GM21367 (cell line): ENCODE measurements at regions not wholly inside any gene's neighbourhood (a gene's known extent, or its start where the extent isn't known, plus 50 kb on each side); places are given as distances from the start of the nearest gene placed in this dataset.
"Not testable (repeated sequence)": the region's sequence is repeated elsewhere in the genome, so short reads cannot be mapped to it uniquely, and the experiment has no call there.

Experiments used
- ATAC-seq: cut with Tn5 transposase; IDR thresholded peaks from one replicate; pipeline ENCODE4 v1.9.1; 2021; ENCODE audit not compliant: unreplicated experiment

DNA sequence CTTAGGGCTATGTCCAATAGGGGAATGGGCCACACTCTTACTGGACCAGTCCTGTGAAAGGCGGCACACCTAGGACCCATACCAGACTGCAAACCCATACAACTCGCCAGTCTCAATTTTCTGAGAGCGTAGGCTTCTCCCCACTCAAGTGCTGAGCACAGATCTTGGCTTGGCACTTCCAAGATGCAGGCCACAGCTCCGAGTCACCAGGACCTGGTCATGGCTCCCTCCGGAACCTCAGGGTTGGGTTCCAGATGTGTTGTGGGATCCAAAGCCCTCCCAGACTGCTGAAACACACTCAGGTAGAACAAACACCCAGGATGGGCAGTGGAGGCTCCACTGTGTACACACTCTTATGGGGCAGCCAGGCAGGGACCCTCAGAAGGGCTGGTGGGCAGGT is 103.3 kb downstream of the TMEM144 start:
- no peak for ATAC-seq

DNA sequence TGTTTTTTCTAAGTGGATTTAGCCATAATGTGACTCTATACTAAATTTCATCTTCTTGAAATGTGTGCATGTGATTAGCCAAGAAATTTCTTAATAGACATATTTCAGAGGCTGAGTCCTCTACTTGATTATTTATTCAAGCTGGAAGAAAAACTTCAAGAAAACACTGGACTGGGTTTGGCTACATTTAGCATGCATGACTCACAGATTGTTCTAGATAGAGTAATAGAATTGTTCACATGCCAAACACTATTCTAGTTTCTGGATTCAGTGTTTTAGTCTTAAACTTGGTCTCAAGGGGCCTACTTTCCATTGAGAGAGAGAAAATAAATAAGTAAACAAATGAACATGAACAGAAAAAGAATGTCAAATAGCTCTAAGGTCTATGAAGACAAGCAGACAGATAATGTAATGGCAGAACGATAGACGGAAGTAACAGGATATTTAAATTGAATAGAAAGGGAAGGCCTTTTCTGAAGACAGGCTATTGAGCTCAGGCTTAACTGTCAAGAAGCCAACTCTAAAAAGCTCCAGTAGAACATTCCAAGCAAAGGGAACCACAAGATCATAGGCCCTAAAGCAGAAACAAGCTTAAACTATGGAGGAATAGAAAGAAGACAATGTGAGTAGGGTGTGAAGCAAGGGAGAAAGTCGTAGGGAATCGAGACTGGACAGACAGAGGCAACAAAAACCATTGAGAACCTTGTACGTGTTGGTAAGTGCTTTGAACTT is 104.6 kb downstream of the TMEM144 start:
- ATAC-seq = no peak

DNA sequence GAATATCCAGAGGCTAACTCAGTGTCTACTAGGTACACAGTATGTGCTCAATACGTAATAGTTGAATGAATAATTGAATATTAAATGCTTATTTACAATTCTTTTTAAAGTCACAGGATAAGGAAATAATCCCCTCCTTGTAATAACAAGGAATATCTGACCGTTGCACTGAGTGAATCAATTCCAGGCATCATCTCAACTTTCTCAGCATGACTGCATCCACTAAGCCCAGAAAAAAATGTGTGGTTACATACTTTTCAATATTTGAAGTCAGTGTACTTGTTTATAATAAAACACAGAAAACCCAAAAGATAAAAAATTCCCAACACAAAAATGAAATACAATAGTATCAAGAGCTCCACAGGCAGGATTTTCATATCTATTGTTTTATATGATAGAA is 105.4 kb downstream of the TMEM144 start:
- no peak for ATAC-seq

DNA sequence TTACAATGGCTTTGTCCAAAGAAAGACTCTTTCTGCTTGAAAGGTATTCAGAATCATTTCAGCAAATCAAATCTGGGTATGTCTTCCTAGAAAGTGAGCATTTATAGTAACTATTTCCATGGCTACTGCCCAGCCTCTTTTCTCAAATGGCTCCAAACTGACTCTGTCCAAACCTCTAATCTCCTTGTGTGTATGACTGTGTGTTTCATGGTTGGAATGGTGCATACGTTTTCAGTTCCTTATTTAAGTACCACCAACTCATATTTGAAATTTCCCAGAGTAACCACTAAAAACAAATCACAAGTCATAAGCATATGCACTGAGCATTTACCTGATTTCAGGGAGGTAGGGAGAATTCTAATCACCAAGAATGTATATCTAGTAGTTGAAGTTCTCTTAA is 106.0 kb downstream of the TMEM144 start:
- ATAC-seq = peak; percentile 81

DNA sequence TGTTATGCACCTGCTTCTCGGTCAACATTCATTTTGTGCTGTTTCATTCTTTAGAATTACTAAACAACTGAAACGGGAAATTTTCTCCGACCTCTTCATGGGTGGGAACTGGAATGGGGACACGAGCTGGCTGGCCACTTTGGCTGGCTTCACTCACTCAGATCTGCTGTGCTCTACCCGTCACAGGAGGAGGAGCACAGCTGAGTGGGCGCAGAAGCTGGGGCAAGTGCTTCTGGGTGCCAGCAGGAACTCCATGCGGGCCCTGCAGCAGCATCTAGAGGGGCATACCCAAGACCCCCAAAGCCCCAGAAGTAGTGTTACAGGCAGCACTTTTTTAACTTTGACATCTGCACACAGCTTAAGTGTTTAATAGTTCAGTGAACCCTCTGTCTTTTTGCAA is 109.6 kb downstream of the TMEM144 start:
- no peak for ATAC-seq

DNA sequence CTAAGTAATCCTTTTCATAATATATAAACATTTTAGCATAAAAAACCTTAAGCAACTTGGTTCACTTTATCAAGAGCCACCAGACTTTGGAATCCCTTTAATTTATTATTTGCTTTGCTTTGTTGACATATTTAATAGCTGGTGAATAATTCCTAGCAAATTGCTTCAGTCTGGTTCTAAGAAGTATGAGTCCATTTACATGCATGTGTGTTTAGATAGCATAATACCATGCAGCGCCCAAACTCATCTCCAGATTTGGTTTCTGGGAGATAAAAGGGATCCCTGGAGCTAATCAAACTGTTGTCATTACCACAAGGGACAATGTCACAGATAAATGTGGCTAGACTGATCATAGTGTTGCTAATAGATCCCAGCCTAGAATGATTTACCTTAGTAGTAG is 111.8 kb downstream of the TMEM144 start:
- ATAC-seq = no peak

DNA sequence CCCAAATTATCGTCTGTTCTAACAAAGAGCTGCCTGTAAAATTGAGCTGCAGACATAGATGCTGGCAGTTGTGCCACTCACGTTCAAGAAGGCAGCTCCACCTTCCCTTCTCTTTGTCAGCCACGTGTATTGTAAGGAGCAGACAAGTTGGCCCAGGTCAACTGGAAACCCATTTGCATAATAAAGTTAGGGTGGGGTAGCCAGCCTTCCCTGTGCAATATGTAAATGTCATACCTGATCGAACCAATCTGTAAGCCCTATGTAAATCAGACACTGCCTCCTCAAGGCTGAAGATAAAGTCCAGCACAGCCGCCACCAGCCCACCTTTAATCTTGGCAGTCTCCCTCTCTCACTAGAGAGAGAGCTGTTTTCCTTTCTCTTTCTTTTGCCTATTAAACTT is 117.2 kb downstream of the TMEM144 start:
- ATAC-seq = no peak

DNA sequence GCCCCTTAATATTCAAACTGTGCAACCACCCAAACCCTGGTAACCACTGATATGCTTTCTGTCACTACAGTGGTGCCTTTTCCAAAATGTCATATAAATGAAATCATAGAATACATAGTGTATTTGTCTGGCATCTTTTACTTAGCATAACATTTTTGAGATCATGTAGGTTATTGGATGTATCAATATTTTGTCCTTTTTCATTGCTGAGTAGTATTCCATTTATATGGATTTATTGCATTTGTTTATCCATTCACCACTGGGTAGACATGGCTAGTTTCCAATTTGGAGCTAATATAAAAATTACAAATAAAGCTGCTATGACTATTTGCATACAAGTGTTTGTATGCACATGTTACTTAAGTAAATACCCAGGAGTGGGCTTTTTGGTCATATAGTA is 121.6 kb downstream of the TMEM144 start:
- ATAC-seq = no peak

DNA sequence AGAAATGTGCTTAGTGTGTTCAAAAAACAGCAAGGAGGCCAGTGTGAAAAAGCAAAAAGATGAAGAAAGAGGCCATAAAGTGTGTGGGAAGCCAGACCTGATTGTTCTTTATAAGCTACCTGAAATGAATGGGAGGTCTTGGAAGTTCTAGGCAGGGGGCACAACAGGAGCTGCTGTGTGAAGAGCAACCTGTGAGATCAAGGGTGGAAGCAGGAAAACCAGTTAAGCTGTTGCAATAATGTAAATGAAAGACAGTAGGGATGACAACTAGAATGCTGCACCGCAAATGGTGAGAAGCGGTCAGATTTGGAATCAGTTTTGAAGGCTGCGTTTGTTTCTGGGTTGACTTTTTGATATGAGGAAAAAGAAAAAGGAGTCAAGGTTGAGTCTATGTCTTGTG is 123.5 kb downstream of the TMEM144 start:
- no peak for ATAC-seq

DNA sequence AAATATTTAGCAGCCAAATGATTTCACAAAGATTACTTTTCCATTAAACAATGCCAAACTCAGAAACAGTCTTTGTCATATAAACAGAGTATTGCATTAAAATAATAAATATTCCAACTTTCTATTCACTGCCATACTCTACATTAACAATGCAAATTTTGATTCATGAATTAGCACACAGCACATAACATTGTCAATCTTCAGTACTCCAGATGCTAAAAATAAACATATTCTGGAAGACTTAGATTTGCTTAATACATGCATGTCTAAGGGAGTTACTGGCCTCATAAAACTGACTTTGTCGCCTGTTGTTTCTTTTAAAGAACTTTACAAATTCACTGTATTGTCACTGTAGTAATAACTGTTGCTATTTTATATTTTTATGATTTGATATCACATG is 131.6 kb downstream of the TMEM144 start:
- ATAC-seq = no peak

DNA sequence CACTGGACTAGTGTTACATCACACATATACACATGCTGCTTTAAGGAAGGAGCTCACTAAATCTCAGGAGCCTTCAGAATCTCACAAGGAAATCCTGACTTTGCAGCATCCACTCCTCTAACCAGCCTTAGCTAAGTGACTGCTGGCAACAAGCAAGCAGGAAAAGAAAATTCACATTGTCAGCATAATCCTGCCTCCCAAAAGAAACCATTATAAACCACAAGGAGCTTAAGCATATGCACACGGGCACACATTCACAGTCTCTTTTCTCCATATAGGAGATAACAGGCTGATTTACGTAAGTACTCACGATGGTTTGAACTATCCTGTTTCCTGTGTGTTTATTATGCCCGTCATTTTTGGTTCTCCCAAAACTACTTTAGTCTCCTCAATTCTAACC is 136.3 kb downstream of the TMEM144 start:
- no peak for ATAC-seq

DNA sequence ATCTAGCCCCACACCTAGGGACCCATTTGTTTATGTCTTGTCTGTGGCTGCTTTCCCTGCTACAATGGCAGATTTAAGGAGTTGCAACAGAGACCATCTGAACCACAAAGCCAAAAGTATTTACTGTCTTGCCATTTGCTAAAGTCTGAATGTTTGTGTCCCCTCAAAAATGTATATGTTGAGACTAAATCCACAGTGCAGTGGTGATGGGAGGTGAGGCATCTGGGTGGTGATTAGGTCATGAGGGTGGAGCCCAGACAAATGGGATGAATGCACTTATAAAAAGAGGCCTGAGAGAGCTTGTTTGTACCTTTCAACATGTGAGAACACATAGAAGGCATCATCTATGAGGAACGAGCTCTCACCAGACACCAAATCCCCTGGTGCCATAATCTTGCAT is 137.3 kb downstream of the TMEM144 start:
- ATAC-seq = no peak

DNA sequence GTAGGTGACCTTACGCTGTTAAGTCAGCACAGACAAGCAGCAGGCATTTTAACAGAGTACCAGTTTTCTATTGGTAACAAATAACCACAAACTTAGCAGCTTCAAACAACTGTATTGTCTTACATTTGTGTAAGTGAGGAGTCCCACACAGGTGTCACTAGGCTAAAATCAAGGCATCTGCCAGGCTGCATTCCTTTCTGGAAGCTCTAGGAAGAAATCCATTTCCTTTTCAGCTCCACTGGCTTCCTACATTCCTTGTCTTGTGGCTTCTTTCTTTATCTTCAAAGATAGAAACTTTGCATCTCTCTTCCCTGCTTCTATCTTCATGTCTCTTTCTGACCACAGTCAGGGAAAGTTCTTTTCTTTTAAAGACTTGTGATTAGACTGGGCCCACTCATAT is 139.9 kb downstream of the TMEM144 start:
- no peak for ATAC-seq

DNA sequence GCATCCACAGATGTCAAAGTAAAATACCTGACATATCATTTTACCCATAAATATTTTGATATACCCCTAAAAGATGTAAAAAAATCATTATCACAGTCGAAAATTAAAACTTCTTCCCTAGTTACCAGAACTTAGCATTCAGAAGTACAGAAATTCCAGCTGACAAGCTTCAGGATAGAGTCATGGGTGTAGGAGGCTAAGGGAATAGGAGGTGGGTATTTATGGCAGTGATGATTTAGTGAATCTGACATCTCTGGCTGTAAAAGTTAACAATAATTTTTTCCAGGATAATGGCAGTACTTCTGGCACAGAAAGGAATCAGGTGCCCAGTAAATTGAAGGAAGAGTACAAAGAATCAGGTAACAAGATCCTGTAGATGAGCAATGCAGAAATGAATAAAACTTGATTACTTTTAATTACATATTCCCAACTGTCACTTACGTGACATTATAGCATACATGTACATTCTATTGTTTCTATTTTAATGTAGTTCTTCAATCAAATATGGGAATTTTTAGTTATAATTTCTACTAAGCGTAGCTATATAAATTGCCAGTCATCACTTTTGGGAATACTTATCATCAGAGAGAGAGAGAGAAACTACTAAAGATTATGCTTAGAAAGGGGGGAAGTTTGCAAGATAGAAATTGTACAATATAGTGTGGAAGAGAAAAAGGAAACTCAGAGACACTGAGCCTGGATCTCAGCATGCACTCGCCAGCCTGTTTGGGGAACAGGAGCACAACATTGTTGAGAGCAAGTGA is 143.4 kb downstream of the TMEM144 start:
- no peak for ATAC-seq

DNA sequence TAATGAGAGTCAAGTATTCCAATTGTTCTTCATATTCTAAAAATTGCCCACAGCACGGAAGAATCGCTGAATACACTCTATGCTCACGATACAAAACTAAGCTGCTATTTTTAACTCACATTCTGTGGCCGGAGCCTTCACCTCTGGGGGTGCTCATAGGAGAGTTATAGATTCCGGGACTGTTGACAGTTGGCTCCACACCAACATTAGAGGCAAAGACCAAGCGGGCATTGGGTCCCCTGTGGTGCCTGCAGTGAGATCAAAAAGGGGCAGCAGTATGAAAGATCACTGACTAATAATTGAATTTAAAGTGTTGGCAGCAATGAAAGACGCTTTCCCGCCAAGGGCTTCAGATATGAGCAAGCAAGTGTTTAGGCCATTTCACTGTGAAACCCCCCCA is 146.0 kb downstream of the TMEM144 start:
- no peak for ATAC-seq

DNA sequence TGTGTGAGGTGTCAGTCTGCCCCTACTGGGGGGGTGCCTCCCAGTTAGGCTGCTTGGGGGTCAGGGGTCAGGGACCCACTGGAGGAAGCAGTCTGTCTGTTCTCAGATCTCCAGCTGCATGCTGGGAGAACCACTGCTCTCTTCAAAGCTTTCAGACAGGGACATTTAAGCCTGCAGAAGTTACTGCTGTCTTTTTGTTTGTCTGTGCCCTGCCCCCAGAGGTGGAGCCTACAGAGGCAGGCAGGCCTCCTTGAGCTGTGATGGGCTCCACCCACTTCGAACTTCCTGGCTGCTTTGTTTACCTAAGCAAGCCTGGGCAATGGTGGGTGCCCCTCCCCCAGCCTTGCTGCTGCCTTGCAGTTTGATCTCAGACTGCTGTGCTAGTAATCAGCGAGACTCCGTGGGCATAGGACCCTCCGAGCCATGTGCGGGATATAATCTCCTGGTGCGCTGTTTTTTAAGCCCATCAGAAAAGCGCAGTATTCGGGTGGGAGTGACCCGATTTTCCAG is 153.7 kb upstream of the RXFP1 start:
- ATAC-seq = not testable (repeated sequence)

DNA sequence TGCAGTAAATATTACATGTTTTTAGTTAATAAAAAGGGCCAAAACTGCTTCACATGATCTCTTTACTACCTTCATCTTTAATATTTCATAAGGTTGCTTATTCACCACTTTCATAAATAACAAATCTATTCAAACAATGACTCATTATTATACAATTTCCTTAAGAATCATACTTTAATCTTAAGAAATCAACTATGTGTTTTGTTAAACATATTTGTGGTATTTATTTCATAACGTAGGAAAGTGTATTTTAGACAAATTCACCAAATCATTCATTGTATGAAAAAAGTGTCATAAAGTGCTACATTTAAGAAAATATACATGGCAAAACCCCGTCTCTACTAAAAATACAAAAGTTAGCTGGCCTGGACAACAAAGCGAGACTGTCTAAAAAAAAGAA is 150.5 kb upstream of the RXFP1 start:
- ATAC-seq = no peak

DNA sequence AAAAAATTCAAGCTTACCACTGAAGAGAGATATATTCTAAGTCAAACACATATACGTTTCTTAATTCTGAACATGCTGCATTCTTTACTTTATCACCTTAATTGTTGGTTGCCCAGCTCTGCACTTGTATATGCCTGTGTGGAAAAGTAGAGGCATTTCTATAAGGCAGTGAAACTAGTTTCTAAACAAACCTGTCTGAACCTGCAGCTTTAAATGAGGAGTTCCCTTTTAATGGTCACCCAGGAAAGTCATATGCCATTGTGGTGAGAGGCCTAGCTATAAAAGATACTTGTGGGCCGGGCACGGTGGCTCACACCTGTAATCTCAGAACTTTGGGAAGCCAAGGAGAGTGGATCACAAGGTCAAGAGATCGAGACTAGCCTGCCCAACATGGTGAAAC is 147.4 kb upstream of the RXFP1 start:
- no peak for ATAC-seq

DNA sequence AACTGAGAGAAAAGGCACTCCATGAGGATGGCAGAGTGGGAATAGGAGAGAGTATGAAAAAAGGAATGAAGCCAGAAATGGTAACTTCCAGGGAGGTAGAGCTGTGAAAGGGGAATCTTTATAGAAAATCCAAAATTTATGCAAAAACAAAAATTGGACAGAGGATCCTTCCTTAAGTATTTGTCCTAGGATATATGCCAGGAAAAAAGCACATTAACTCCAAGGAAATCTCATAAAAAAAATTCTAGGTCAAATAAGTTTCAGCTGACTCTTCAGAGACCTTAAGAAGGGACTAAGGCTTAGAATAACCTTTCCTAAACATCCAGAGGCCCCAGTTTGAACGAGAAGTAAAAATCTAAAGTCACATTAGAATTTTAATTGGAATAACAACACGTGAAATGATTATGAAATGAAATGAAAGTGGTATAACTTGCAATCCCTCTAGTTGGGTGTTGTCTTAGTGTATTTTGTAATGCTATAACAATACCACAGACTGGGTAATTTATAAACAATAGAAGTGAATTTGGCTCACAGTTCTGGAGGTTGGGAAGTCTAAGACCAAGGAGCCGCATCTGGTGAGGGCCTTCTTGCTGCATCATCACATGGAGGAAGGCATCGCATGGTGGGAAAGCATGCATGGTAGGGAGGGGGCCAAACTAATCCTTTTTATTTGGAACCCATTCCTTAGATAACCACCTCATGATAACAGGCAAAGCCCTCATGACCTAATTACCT is 145.4 kb upstream of the RXFP1 start:
- no peak for ATAC-seq

DNA sequence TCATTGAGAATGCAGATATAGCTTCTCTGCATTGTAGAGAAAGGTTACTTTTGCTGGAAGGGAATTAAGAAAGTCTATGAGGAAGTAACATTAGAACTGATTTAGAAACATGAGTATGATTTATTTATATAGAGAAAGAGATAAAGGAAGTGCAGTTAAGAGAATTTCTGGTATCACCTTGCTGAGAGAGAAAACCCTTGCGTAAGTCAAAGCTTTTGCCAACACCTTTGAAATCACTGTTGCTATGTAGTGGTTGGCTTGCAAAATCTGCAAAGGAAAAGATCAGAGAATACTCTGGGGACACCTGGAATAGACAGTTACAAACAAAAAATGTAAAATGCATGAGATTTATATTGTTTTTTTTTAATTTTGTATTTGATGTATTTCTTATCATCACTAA is 137.3 kb upstream of the RXFP1 start:
- no peak for ATAC-seq

DNA sequence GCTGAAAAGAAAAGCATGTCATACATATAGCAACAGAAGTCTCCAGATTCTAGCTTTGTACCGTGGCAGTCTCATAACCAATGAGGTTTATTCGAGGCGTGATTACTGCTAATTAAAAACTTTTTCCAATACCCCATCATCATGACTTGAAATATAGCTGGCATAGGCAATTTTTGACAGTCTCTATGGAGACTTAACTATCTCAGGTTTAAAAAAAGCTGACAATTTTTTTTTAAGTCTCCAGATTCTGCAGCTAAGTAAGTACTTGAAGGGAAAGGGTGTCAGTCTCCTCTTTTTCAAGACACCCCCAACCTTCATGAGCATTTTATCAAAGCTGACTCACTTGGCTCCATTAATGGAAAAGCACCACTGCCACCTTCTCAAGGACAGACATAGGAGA is 126.3 kb upstream of the RXFP1 start:
- ATAC-seq = no peak

DNA sequence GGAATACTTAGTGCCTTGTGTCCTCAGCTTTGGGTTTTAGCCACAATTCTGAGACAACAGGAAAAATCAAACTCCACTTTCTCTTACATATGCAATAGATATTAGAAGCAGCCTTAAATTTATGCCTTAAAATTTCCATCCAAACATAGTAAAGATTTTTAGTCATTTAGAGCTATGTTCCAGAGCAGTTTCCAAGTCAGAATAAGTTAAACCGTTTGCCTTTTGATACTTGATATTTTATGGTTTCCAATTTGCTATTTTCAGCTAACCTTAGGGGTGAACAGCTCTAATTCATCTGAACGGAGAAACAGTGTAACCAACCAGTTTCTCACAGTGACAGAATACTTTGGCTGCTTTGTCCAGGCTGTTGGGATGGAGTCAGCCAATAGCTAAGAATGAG is 125.8 kb upstream of the RXFP1 start:
- ATAC-seq = no peak
